ENCODE measurements at regions not wholly inside any gene's neighbourhood (a gene's known extent, or its start where the extent isn't known, plus 50 kb on each side); places are given as distances from the start of the nearest gene placed in this dataset.
"Not testable (repeated sequence)": the region's sequence is repeated elsewhere in the genome, so short reads cannot be mapped to it uniquely, and the experiment has no call there.

DNA sequence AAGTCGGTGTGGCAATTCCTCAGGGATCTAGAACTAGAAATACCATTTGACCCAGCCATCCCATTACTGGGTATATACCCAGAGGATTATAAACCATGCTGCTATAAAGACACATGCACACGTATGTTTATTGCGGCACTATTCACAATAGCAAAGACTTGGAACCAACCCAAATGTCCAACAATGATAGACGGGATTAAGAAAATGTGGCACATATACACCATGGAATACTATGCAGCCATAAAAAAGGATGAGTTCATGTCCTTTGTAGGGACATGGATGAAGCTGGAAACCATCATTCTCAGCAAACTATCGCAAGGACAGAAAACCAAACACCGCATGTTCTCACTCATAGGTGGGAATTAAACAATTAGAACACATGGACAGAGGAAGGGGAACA, 80.6 kb upstream of the ST3GAL5 start:
- ATAC-seq; DNase-seq; intact Hi-C loops (cut with micrococcal nuclease): not testable (repeated sequence)

DNA sequence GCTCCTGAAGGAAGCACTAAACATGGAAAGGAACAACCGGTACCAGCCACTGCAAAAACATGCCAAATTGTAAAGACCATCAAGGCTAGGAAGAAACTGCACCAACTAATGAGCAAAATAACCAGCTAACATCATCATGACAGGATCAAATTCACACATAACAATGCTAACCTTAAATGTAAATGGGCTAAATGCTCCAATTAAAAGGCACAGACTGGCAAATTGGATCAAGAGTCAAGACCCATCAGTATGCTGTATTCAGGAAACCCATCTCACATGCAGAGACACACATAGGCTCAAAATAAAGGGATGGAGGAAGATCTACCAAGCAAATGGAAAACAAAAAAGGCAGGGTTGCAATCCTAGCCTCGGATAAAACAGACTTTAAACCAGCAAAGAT, 77.0 kb upstream of the ST3GAL5 start:
- ATAC-seq; intact Hi-C loops (cut with micrococcal nuclease); DNase-seq: not testable (repeated sequence)

DNA sequence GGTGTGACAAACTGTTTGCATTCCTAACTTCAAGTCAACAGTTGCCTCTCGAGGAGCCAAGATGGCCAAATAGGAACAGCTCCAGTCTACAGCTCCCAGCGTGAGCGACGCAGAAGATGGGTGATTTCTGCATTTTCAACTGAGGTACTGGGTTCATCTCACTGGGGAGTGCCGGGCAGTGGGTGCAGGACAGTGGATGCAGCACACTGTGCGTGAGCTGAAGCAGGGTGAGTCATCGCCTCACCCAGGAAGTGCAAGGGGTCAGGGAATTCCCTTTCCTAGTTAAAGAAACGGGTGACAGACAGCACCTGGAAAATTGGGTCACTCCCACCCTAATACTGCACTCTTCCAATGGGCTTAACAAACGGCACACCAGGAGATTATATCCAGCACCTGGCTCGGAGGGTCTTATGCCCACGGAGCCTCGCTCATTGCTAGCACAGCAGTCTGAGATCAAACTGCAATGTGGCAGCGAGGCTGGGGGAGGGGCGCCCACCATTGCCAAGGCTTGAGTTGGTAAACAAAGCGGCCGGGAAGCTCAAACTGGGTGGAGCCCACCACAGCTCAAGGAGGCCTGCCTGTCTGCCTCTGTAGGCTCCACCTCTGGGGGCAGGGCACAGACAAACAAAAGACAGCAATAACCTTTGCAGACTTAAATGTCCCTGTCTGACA, 75.1 kb upstream of the ST3GAL5 start:
- DNase-seq; ATAC-seq; intact Hi-C loops (cut with micrococcal nuclease): not testable (repeated sequence)

DNA sequence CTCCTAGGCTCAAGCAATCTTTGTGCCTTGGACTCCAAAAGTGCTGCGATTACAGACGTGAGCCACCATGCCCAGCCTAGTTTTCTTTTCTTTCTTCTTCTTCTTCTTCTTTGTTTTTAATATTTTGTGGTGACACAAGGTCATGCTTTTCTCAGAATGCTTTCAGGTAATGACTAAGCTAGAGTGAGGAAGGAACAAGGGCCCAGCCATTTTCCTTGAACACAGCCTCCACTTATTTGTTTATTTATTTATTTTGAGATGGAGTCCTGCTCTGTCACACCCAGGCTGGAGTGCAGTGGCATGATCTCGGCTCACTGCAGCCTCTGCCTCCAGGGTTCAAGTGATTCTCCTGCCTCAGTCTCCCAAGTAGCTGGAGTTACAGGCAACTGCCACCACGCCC, 74.3 kb upstream of the ST3GAL5 start:
- DNase-seq = no peak

GRCh38 chr2:85961754-85962153, 73.0 kb upstream of the ST3GAL5 start:
- ATAC-seq = no peak
- DNase-seq = no peak
- intact Hi-C loops (cut with micrococcal nuclease) = no loop called here

More for the DNA sequence above, 74.3 kb upstream of the ST3GAL5 start:
- intact Hi-C loops (cut with micrococcal nuclease) = no loop called here
- ATAC-seq = no peak

DNA sequence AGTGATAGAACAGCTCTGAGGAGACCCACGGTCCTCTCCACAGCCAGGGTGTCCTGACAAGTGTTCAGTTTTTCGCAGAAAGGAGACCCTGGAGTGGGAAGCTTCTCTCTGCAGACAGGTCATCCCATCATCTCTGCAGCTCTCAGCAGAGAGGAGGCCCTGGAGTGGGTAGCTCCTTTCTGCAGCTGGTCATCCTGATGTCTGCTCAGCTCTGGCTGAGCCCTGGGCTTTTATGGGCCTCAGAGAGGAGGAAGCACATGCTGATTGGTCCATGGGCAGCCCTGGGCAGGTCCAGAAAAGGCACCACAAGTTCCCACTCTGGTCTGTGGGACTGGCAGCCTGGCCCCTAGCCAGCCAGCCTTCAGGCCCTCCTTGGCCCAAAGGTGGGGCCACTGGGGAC, 72.3 kb upstream of the ST3GAL5 start:
- ATAC-seq (no peak), DNase-seq (no peak)
- intact Hi-C loops (cut with micrococcal nuclease) = no loop called here

- ATAC-seq = no peak
- DNase-seq = no peak
- intact Hi-C loops (cut with micrococcal nuclease) = no loop called here
Measured at GRCh38 chr2:85959826-85960225, 71.0 kb upstream of the ST3GAL5 start.

GRCh38 chr2:85959185-85959584, 70.4 kb upstream of the ST3GAL5 start:
- ATAC-seq (no peak), DNase-seq (no peak)
- intact Hi-C loops (cut with micrococcal nuclease) = no loop called here

DNA sequence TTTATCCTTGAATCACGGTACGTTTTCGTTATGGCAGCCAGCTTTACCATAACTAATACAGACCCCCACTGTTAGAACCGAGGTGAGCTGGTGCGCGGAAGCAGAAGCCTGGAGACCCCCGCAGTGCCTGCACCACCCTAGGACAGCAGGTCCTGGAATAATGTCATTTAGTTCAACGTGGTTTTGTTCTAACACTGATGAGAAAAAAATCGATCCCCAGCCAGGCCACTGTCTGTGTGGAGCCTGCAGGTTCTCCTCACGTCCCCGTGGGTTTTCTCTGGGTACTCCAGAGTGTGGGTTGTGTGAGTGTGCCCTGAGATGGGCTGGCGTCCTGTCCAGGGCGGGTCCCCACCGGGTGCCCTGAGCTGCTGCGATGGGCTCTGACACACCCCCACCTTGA, 69.9 kb upstream of the ST3GAL5 start:
- ATAC-seq (no peak), DNase-seq (no peak)
- intact Hi-C loops (cut with micrococcal nuclease) = no loop called here

DNA sequence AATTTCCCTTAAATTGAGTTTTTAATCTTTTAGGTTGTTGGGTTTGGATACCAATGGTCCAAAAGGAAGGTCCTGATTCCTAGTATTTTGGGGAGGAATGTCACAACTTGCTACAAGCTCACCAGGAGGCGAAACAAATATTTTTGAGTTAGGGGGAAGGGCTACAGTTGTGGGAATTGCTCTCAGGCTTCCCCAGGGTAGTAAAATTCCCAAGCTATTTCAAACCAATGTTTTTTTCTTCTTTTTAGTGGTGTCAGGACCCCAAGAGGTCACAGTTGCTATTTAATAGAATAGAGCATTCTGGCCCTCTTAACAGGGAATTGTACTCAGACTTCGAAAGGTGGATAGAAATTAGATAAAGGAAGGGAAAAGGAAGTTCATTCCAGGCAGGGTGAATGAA, 68.5 kb upstream of the ST3GAL5 start:
- intact Hi-C loops (cut with micrococcal nuclease) = no loop called here
- ATAC-seq (no peak), DNase-seq (no peak)

- no peak for ATAC-seq
- intact Hi-C loops (cut with micrococcal nuclease) = no loop called here
- no peak for DNase-seq
Measured at GRCh38 chr2:85956646-85957039, 67.9 kb upstream of the ST3GAL5 start.

DNA sequence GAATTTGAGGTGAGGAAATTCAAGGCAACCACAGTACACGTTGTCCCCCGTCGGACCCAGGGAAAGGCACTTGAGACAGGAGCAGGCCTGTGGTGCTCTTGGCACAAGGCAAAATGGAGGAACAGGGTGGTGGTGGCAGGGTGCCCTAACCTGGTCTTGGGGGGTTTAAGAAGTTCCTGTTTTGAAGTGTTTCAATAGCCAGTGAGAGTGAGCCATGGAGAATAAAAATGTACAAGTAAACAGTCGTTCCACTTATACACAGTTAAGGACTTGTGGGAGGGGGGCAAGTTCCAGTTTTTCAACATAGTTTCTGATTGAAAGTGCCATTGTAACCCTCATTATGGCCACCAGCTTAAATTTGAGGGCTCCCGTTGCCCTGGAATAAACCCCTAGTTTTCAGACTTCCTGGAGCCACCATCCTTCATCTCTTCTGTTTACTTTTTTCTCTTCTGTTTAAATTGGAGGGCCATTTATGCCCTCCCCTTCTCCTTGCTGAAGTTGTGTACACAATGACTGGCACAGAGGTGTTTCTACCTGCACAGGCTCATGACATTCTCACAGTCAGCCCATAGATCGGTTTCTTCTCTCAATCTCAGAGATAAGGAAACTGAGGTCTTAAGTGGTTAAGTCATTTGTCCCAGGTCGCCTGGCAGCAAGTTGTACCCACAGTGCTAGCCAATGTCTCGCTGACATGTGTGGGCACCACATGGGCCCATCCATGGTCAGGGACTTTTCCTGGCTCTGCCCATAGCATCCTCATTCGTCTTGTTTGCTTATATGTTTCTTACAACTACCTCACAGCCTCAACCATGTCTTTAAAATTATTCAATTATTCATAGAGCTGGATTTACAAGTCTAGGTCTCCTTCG, 66.0 kb upstream of the ST3GAL5 start:
- intact Hi-C loops (cut with micrococcal nuclease) = no loop called here
- no peak for ATAC-seq

DNA sequence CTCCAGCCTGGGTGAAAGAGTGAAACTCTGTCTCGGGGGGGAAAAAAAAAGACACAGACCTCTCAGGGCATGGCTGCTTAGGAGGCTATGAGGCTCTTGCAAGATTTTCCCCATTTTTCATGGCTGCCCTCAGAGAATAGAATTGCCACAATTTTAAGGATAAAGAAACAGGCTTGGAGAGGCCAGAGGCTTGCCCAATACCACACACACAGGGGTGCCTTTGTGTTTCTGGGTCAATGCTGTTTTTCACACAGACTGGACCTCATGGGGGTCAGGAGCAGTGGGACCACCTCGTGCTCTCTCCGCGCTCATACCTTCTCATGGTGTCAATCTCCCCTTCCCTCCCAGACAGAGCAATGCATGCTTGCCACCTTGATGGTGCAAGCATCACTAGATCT, 65.4 kb upstream of the ST3GAL5 start:
- DNase-seq (no peak), ATAC-seq (no peak)
- intact Hi-C loops (cut with micrococcal nuclease) = no loop called here

More for the DNA sequence above, 66.0 kb upstream of the ST3GAL5 start:
- DNase-seq = no peak

DNA sequence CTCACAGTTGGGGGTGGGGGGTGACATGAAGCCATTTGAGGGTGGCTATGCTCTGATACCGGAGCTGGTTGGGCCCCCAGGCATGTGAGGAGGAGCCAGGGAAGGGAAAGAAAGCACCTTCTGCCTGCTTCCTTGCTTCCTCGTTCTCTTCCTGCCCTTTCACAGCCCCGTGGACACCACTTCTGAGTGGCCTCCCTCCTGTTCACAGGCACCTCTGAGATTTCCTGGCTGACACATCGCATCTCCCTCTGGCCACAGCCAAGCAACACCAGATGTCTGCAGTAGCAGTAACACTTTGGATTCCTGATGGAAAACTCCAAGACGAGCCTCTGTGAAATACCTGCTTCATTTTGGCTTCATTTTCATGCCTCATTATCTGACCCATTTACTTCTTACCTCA, 64.7 kb upstream of the ST3GAL5 start:
- no peak for DNase-seq
- intact Hi-C loops (cut with micrococcal nuclease) = no loop called here
- ATAC-seq = peak; percentile 40

DNA sequence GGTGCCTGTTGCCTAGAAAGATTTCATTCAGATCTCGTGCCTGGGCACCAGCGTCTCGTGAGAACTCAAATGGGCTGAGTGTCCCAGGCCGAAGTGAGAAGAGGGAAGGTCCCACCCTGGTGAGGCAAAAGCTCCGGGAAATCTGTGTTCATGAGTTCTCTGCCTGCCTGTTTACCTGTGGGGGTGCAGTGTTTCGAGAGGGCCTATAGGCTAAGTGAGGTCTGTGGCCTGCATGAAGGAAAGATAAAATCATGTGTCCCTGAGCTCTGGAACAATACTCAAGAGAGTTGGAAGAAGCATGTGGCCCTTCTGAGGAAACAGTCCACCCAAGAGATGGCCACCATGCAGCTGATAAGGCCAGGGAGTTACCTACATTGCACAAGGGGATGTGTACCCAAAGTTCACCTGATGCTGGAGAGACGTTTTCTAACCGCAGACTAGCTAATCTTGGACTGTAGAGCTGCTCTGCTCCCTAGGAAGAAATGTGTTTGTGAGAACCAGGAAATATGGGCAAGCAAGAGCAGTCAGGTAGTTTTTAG, 63.5 kb upstream of the ST3GAL5 start:
- ATAC-seq (no peak), DNase-seq (no peak)
- intact Hi-C loops (cut with micrococcal nuclease) = no loop called here

- ATAC-seq (no peak), DNase-seq (no peak)
- intact Hi-C loops (cut with micrococcal nuclease) = no loop called here
Measured at GRCh38 chr2:85951351-85952067, 62.7 kb upstream of the ST3GAL5 start.

DNA sequence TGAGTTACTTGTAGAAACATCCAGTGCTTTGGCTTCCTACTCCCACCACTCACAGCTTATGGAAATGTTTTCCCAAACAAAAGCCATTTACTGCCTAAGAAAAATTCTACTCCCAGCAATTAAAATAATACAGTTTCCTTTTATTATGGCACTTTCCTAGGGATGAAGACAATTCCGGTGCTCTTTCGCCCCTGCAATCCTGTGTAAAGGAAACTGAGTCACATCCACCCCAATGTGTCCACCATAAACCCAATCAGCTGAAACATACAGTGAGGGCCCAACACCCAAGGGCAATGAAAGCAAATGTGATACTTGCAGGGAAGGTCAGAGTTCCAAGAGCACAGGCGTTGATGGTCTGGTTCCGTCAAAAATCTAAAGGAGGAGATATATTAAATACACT, 62.0 kb upstream of the ST3GAL5 start:
- DNase-seq (no peak), ATAC-seq (no peak)
- intact Hi-C loops (cut with micrococcal nuclease) = no loop called here

DNA sequence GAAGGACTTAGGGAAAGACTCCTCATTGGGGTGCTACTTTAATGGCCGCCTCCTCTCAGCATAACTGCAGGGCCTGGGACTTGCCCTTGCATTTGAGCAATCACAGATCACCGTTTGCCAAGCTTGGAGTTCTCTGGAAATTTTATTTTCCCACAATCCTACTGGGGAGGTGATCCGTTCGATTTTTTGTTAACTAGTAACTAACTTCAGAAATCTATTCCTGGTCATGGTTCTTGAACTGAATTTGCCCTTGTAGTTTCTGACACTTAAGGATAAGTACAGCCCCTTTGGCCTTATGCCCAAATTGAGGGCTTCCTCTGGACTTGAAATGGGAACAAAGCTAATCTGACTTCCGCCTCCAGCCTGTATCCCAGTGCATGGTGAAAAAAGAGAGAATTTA, 60.5 kb upstream of the ST3GAL5 start:
- DNase-seq (no peak), ATAC-seq (peak; percentile 49)

DNA sequence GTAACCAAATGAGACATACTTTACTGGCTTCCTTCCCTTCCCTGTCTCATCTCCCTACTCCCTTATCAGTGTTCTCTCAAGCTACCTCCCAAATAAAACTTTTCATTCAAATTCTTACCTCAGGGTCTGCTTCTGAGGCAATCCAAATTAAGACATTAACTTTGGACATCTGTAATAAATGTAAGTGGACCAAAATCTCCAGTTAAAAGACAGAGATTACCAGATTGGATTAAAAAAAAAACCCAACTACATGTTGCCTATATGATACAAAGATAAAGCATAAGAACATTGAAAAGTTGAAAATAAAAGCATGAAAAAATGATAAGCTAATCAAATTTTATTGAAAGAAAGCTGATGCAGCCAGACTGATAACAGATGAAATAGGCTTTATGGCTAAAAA, 58.8 kb upstream of the ST3GAL5 start:
- ATAC-seq (no peak), DNase-seq (no peak)
- intact Hi-C loops (cut with micrococcal nuclease) = no loop called here

More for the DNA sequence above, 60.5 kb upstream of the ST3GAL5 start:
- intact Hi-C loops (cut with micrococcal nuclease) = no loop called here

DNA sequence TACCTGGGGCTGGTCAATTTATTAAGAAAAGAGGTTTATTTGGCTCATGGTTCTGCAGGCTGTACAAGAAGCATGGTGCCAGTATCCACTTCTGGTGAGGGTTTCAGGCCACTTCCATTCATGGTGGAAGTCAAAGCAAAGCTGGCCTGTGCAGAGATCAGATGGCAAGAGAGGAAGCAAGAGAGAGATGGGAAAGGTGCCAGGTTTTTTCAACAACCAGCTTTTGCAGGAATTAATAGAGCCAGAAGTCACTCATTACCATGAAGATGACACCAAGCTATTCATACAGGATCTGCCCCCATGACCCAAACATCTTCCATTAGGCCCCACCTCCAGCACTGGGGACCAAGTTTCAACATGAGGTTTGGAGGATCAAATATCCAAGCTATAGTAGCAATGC, 56.8 kb upstream of the ST3GAL5 start:
- intact Hi-C loops (cut with micrococcal nuclease) = no loop called here
- no peak for ATAC-seq
- no peak for DNase-seq
